Ureter (tissue), 1 donor: ENCODE measurements at regions not wholly inside any gene's neighbourhood (a gene's known extent, or its start where the extent isn't known, plus 50 kb on each side); places are given as distances from the start of the nearest gene placed in this dataset.

ENCODE experiments used
- DNase-seq: peaks from one replicate; pipeline ENCODE4 v3.0.0-alpha.2; 2020; ENCODE audit warnings: low spot score
- donor health status: DM: yes; HTN: yes; CAD: no.

DNA sequence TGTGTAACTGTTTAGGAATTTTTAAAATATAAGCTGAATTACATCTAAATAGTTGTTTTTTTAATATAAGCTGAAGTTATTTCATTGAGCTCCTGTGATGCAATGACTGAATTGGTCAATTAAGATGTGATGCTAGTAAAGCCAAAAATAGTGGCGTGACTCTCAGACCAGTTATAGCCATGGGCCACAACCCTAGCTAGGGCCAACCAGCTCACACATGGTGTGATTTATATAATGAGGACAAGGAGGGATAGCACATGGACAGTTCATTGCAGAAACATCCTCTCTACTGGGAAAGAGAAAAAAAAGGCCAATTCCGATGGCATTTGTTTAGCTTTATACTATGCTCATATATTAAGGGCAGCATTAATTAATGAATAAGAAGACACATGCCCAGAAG lies 119.3 kb upstream of the PROX1 start:
- DNase-seq, result no peak

DNA sequence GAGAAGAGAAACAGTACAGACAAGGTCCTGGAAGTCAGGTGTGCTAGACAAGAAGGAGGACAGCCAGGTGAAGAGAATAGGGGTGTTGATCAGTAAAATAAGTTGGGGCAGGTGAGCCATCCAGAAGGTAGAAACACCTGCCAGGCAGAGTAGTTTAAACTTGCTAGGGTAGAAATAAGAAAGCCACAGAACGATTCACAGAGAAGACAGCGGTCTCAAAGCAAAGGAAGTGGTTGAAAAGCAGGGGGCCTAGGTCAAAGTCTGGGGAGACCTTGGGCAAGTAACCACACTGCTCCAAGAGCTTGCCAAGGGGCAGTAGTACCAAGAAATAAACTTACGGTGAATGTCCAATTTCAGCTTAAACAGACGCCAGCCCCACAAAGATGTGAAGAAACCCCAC lies 116.6 kb upstream of the PROX1 start:
- no peak for DNase-seq

DNA sequence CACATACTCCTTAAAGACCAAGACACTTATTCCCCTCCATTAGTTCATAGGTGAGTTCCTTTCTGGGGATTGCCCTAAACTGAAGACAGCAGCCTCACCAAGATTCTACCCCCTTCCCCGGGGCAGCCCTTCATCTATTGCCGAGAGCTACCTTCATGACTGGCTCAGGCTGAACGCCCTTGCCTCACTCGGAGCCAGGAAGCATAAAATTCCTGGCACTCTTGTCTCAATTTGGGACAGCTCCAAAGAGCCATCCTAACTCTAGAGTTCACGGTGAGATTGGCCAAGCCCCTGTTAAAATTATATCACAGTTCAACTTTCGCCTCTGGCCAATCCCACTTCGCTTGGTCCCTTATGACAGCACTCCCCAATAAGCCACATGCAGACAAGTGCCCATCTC lies 113.0 kb upstream of the PROX1 start:
- DNase-seq, result no peak

DNA sequence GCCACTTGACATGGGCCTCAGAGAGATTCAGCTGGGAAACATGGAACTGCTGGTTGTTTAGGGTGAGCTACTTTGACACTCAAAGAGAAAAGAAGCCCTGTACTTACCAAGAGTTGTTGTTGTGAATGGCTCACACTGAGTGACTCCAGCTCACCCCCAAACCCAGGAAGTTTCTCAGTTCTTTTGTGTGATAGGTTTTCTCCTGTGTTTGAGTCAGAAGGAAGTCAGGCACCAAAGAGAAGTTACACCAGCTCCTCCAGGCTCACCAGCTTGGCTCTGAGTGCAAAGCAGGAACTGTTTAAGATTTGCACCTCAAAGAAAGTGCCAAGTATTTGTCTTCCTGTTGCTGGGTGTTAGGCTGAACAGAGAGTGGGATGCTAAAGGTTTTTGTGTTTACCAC lies 111.2 kb upstream of the PROX1 start:
- DNase-seq, result no peak

DNA sequence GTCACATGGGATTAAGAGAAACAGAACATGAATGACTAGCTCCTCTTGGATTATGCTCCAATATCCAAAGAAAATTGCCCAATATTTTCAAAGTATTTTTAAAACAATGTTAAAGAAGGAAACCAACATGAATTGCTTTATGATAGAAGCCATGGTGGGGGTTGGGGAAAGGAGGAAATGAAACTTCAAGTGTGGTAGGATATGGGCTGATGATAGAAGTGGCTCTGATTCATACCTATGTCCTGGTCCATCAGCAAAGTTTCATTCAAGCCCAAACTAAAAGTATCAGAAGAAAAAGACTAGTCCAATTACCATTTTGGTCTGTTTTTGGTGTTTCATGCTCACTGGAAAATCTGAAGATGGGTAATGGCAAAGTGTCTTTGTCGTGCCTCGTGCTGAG lies 104.2 kb upstream of the PROX1 start:
- DNase-seq, result no peak

DNA sequence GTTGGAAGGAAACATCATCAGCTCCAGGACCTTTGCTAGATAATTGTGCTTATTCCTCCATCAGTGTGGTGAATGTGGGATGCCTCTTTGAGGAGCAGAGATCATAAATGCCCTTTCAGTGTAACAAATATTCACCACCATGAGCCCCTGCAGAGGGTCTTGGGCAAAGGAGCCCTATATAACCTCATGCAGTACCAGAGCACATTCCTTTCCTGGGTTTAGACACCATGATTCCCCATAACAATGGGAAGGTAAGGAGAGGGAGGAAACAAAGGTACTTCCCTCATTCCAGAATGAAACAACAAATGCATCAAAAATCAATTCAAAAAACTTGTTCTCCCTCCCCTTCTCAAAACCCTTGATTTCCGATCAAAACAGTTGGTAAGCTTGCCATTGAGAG lies 103.4 kb upstream of the PROX1 start:
- no peak for DNase-seq

DNA sequence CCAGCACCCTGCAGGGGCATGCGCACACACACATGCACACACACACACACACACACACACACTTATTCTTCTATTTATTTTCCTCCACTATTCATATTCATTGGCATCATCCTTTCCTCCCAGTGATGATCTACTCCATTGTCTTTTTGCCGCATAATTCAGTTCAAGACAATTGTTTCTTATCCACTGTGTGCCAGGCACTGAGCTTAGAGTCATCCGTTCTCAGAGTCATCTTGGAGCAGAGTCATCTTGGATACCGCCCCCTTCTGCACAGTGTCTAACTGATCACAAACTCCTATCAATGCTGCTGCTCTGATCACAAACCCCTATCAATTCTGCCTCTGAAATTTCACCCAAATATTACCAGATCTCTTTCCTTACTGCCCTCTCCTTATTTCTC lies 102.8 kb upstream of the PROX1 start:
- no peak for DNase-seq

DNA sequence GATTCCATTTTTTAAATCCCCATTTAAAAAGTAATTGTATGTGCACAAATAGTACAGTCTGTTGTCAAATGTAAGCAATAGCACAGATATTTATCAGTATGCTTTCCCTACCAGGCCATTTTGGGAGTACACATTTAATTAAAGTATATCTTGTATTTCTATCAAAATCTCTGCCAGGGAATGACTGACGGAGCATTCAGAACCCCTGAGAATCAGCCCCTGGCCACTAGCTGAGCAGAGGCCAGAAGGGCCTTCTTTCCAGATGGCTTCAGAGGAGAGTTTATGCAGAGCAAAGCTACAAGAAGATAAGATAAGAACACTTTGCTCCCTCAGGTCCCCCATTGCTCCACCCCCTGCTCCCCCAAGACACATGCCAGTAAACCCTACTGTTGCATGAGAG lies 99.9 kb upstream of the PROX1 start:
- DNase-seq, result no peak

DNA sequence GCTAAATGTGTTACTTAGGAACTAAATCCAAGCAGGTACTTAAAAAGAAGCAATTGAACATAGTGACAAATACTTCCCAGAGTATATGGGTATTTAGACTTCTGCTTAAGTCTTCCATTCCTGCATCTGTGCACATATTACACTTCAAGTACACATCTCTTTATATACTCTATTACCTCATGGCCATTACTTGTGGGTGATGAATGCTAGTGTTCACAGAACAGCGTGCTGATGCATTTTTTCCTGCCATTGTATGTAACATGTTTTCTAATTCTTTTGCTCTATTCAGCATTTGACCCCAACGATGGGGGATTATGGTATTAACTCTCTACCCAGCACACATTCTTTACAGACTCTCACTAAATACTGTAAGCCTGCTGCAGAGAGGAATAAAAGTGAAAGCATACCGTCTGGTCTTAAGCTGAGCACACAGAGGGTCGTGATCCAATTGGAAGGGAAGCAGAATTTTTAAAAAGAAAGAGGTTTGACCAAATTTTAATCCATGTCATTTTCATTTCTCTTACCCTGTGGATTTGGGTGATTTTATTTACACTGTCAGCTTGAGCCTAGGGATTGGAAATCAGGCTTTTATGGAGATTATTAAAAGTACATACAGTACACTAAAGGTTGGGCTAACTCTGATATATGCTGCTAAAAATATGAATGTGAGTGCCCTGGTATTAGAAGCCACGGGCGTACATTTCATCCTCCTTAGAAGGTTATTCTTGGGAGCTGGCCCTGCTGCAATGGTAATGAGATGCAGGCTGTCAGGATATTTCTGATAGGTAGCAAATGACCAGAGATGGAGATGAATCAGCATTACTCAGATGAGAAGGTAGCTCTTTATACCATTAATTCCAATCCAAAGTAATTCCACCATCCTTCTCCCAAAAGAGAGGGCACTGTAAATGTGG lies 95.5 kb upstream of the PROX1 start:
- no peak for DNase-seq

DNA sequence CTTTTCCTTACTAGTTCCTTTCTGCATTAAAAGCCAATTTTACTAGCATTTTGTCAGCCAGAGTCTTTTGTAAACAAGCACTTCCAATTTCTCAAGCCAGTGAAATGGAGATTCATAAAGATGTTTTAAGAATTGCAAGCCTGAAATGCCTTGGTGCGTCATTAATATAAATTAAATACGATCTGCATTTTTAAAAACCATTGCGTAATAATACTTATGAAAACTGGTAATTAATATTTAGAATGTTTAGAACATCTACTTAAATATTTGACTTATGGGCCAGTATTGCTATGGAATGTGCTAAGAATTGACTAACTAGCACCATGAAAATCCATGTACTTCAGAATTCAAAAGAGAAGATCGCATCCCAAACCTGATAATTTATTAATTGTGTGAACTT lies 89.1 kb upstream of the PROX1 start:
- DNase-seq, result no peak

DNA sequence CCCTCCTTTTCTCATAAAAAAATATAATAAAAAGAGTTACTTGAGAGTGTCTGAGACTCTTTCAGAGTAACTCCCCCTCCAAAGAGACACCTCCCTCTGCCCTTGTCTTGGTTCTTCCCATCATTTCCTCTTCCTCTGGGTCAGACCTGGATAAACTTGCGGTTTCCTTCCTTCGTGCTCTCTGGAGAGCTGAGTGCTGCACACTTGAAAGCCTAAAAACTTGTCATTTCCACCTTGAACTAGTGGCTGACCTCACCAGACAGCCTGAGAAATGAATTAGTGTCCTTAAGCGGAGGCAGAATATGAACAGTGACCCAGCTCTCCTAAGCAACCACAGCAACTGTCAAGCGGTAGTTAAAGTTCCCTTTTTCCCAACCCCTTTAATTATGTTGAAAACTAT lies 88.4 kb upstream of the PROX1 start:
- DNase-seq, result no peak

DNA sequence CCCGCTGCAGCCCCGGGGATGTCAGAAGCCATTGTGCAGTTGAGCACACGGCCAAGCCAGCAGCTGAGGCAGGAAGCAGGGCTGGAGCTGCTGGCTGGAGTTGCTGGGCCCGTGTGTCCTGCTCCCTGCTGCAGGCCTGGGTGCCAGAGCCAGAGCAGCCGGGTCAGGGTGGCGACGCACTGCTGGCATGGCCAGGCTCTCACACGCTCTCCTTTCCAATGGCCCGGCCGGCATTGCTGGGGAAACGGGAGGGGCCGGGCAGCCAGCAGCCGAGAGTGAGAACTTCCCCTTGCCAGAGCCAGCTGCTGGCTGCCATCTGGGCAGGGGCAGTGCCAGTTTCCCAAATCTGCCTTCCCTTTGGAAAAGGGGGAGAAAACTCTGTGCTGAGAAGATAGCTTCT lies 82.4 kb upstream of the PROX1 start:
- DNase-seq, result no peak

DNA sequence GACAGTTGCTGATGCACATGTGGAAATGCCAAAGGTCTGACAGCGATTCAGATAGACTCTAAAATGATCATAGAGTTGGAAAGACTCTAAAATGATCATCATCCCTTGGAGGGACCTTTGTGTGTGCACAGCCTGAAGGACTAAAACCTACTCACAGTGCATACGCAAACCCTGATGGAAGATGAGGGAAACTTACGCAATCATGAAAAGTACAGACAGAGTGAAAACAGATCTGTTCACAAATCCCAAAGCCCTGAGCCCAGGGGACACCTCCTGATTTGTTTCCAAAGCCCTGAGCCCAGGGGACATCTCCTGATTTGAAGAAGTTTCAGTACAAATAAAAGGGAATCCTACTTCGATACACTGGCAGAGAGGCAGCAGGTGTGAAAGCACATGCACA lies 79.3 kb upstream of the PROX1 start:
- no peak for DNase-seq

DNA sequence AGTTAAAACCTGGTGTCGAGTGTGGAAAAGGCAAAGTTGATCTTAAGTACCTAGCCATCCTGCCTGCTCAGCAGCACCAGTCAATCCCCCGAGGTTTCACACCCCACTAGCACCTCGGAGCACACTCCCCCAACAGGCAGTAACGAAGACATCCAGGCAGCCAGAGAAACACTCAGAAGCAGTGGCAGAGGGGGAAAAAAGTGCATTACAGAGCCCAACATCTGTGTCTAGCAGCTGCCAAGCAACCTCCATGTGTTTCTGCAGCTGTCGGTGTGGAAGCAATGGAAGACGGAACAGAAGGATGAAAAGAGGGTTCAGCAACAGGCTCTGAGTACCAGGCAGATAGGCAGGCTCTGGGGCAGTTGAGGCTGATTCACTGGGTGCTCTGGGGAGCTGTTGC lies 73.4 kb upstream of the PROX1 start:
- no peak for DNase-seq

DNA sequence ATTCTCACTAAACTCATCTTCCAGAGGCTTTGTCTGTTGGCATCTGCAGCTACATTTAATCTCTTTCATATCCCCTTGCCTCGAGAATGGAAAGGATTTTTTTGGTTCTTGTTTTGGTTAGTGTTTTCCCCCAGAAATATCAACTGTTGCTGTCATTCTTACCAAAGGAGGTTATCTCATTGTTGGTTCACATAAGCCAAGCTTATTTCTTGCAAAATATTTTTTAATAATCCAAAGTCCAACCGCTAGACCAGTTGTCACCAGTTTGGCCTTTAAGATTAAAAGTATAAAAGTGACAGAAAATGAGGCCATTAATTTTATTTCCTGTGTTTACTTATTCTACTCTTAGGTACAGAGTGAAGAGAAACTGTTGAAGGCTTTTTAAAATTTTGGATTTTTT lies 66.5 kb upstream of the PROX1 start:
- DNase-seq, result no peak

DNA sequence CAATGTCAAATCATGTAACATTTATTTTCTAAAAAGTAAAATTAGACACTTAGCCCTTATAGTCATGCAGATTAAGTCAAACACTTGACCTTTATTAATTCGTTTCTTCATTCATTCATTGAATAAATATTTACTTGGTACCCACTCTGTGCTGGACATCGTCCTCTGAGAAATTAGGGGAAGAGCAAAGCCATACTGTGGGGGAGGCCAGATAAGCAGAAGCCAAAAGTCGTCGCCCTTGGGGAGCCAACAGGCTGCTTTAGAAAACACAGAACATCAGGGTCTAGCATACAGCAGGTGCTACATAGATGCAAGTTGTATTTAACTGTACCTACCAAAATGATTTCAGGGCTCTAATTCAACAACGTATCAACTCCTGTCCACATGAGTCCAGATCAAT lies 66.1 kb upstream of the PROX1 start:
- no peak for DNase-seq

DNA sequence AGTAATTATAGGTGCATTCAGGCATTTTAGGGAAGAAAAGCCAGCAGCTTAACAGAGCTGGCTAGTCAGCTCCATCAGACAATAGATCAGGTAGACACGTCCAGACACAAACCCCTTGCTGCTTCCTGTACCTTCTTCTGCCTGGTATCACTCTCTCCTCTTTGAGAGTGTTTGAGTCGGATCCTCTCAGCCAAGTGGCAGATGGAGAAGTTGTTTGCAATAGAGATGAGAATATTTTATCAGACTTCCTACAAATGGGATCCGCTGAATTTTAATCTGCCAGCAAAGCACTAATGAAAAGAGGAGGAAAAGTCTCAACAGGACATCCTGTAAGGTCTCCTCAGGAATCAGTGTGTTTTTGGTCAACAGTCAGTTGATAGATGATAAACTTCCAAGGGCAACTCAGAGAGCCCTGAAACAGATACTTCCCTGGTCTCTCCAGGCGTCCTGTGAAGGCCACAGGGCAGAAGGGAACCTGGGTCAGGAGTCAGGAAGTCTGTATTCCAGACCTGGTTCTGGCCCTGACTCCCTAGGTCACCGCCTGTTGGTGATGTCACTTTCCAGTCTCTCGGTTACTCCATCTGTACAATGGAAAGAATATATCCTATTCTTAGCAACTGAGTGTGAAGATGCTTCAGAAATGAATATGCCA lies 62.1 kb upstream of the PROX1 start:
- no peak for DNase-seq

DNA sequence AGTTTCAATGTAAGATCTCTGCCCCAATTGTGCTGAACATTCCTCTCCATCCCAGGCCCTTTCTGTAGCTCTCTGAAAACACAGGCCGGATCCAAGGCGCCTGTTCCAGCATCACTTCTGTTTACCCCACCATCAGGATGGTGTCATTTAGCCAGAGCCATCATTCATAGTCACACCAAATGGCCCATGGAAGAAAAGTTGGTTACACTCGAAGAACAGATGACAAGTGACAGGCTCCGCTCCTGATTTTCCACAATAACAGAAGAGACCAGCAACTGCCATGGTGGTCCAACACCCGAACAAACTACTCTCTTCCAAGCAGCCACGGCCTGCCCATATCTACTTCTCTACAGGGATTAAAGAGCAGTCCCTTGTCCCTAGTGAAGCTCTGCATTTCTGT lies 59.9 kb upstream of the PROX1 start:
- DNase-seq, result no peak

DNA sequence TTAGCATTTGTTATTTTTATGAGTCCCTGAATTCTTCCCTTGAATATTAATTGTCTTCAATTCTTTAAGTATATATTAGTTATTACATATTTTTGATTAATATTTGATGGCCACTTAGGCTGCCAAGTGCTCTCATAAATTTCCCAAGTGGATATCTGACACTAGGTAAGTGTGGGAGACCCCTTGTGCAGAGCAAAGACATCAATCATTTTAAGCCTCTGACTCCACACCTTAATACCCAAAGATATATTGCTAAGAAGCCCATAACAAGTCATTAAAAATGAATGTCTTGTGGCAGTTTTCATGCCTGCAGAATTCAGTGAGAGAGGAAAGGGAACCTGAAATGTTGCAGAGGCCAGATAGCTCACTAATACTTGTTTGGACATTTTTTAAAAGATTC lies 58.4 kb upstream of the PROX1 start:
- no peak for DNase-seq

DNA sequence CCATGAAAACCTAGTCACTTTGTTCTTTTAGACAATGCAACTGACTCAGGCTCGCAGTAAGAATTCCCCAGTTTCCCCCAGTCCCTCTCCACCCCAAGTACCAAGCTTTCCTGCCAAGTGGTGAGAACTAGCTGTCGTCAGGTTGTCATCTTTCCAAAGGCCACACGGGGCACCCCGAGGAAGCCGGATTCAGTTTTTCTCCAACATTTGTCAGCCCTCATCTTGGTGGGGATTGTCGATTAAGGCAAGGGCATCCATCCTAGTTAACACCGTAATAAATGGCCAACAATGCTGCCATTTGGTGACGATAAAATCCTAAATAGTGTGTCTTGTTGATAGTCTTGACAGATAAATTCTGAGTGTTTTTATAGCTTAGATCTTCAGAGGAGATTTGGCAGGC lies 55.9 kb upstream of the PROX1 start:
- no peak for DNase-seq

DNA sequence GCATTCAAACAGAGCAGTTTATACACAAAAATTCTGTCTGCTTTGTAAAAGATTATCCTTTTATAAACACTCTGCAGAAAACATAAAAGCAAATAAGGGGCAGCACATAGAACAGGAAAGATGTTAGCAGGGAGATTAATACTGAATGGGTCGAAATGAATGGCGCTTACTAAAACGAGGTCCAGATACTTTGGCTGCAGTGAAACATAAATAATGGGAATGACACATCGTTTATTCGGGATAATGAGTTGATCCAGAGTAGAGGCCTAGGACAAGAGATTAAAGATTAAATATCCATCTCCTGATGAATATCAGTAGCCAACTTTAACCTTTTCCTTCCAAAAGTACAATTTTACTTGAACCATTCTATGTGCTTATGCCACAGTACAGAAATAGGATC lies 54.4 kb upstream of the PROX1 start:
- no peak for DNase-seq

DNA sequence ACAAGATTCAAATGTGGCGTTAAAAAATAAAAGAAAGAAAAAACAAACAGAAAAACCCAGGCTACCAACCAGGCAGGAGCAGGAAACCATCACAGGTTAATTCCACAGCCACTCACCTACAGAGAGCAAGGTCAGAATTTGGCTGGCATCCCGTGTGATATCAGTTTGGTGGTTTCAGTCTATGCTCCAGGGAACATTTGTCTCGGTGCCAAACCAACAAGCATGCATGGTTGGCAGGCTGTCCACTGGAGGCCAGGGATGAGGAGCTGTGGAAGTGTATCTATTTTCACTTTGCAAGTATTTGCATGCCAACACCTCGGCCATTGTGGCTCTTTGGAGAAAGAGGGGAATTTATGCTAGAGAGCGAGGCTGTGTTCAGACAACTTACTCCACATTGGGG lies 53.1 kb upstream of the PROX1 start:
- DNase-seq, result peak; percentile 54

DNA sequence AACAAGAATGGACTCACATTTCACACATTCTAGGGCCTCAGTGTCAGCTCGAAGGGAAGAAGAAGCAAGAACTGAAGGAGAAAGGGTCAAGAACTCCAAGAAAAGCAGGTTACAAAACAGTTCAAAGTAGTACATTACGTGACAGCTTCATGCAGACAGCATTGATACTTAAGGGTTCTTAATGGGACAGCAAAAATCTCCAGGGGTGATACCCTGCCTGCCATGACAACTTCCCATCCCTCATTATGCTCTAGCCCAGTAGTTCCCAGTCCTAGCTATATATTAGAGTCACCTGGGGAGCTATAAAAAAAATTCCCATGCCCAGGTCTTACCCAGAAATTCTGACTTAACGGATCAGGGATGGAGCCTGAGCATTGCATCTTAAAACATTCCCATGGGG lies 51.2 kb upstream of the PROX1 start:
- DNase-seq, result no peak
